ENCODE measurements at regions not wholly inside any gene's neighbourhood (a gene's known extent, or its start where the extent isn't known, plus 50 kb on each side); places are given as distances from the start of the nearest gene placed in this dataset.
"Not testable (repeated sequence)": the region's sequence is repeated elsewhere in the genome, so short reads cannot be mapped to it uniquely, and the experiment has no call there.

DNA sequence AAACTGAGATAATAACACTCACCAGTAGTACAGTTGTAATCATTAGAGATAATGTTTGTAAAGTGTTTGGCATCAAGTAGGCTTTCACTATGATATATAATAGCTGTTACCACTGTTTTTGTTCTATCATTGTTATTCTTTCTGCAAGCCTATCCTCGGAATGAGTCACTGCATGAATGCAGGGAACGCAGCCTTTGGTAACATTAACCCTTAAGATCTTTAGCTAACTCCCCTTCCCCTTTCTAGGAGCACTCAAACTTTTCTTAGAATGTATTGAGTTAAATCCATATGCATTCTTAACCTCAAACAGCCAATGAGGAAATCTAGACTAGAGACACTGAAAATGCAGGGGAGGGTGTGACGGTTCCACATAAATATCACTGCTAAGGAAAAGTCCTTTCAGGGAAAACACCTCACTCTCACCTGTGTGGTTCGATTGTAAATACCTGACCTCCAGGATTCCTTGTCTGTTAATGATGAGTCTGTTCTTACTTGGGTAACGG lies 467.3 kb downstream of the SETD4 start:
- no peak for DNase-seq

DNA sequence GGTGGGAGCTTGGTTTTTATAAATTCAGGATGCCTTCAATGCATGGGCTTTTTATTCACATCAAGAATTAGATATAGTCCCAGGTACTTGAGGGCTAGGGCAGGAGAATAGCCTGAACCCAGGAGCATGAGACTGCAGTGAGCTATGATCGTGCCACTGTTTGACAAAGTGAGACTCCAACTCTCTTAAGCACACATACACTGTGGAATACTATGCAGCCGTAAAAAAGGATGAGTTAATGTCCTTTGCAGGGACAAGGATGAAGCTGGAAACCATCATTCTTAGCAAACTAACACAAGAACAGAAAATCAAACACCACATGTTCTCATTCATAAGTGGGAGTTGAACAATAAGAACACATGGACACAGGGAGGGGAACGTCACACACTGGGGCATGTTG lies 470.0 kb downstream of the SETD4 start:
- not testable (repeated sequence) for DNase-seq

DNA sequence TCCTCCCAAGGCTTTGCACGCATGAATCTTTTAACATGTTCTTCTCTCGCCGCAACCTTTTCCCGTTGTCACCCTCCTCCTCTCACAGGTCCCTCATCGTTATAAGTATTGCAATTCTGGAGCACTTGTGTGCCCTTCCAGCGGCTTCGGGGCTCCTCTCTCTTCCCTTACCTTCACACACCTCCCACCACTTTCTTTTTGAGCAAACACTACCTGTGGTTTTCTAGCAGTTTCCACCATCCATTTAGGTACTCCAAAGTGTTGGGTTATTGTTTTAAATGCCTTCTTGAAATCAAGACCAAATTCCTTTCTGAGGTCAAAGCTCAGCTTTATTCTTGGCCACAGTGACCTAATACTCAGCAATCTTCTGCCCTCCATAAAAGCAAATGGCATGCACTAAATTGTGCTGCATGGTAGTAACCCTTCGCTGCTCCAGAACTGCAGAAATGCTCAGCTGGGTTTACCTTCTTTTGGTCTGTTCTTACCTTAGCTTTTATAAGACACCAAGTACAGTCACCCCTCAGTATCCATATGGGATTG lies 472.4 kb downstream of the SETD4 start:
- no peak for DNase-seq

GRCh38 chr21:35586305-35586704 lies 474.0 kb downstream of the SETD4 start:
- DNase-seq = no peak

DNA sequence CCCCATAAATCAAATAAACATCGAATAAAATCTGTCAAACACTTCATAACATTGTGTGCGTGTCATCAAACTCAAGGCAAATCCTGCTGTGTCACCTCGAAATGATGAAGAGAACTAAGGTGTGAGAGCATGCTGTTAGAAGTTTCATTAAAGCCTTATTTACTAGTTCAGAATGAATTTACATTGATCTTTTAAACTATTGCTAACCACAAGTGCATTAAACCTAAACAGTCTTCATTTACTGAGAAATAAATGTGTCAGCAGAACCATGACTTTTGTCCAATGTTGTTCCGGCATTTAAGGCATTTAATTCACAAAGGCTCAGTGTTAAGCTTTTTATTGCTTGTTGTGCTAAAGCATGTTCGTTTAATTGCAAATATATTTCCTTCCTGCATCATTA lies 474.4 kb downstream of the SETD4 start:
- no peak for DNase-seq

DNA sequence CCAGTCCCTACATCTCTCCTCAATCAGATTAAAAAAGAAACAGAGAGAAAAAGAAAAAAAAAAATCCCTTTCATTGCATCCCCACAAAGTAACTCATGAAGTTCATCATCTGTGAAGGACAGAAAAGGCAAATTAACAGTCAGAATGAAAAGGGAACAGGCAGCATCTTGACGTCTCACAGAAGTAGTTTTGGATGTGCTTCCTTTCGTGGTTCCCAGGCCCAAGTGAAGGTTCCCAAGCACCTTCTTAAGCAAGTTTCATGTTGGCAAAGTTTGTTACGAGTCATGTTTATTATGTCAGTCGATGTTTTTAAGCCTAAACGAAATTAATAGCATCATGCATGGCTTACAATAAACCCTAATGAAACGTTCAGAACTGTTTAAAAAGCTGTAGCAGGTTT lies 475.2 kb downstream of the SETD4 start:
- no peak for DNase-seq

DNA sequence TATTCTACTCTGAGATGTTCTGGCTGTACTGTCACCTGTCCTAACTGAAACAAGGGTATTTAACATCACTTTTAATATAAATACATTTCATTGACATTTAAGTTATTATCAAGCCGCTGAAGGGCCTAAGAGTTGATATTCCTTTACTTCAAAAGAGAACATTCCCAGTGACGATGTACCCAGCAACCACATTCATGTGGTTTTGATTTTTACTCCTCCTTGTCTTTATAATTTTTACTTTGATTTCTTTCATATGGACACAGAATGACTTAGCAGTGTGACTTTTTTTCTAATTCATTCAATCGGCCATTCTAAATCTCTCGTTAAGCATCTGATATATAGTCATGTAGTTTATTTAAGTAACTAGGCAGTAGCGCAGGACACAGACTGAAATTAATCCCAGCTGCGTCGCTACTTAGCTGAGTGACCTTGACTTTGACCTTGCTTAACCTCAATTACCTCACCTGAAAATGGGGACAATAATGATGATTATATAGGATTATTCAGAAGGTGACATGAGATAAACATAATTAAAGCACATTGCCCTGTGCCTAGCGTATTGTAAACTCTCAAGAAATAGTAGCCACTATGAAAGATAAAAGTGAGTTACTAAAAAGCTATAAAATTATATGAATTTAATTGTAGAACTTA lies 476.6 kb downstream of the SETD4 start:
- DNase-seq = no peak

GRCh38 chr21:35582731-35583130 lies 477.6 kb downstream of the SETD4 start:
- no peak for DNase-seq

DNA sequence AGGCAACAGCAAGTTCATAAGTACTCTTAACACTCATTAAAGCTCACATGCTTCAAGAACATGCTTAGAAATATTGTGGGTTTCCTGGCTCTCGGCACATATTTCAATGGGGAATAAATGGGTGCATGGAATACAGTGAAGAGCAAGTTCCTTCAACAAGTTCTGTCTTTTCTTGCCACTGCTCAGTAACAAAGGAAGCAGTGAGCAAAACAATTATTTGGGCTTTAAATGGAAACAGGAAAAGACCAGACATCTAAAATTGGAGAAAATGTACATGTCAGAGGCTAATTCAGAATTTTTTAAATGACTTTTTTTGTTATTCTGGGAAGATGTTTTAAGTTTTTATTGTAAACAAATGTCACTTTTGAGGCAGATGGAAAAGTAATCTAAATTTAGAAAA lies 478.7 kb downstream of the SETD4 start:
- no peak for DNase-seq

DNA sequence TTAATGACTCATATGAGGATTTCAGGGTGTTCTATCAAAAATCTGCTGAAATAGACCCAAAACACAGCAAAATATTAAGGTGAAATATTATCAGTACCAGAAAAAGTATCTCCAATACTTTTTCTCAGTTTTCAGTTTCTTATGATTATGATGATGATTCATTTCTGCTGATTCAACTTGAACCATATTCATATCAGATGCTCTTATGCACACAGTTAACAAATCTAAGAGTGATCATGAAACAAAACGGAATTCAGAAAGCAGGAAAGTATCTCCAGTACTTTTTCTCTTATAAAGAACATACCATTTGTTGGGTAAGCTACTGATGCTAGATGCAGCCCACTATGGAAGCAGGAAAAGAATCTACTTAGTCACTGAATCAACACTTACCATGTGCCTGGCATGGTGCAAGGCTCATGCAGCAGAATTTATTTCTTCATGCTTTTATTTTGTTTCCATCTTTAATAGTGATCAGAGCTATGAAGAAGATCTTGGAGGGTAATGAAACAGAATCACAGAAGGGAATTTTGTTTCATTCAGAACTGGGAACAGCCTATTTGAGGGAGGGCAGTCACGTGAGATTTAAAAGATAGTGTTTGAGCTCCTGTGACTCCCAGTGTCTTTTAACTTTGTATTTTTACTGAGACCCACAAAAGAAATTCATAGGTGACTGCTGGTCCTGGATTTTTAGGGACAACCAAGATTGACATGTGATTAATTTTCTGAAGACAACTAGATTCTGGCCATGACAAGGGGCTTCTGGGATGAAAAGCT lies 480.6 kb downstream of the SETD4 start:
- no peak for DNase-seq

DNA sequence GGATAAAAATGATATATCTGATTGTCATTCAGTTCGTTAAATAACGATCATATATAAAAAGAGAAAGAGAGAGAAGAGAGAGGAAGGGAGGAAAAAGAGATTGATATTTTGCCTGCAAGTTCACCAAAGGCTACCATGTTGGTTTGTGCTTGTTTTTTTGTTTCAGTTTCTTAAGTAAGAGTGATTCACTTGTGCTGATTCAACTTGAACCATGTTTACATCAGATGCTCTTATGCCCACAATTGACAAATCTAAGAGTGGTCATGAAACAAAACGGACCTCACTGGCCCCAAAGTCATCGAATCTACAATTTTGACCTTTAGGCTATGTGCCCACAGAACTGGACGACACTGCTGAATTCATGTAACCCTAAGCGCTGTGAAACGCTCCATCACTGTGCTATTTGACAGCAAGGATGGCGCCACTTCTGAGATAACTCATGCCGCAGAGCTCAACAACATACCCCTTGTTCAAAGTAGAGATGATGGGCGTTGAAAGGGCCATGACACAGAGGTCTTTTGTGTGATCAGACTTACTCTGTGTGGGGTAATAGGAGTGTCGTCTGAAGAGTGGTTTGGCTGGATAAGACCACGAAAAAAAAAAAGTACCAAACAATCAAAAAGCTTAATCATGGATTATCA lies 481.4 kb downstream of the SETD4 start:
- no peak for DNase-seq

GRCh38 chr21:35578347-35578782 lies 482.0 kb downstream of the SETD4 start:
- DNase-seq = no peak

GRCh38 chr21:35575280-35575915 lies 484.9 kb downstream of the SETD4 start:
- no peak for DNase-seq

- DNase-seq = no peak
Observed at GRCh38 chr21:35573472-35574374, 486.6 kb downstream of the SETD4 start.

- DNase-seq = no peak
Observed at GRCh38 chr21:35571910-35572309, 488.4 kb downstream of the SETD4 start.

GRCh38 chr21:35568643-35569042 lies 491.7 kb downstream of the SETD4 start:
- DNase-seq = no peak

DNA sequence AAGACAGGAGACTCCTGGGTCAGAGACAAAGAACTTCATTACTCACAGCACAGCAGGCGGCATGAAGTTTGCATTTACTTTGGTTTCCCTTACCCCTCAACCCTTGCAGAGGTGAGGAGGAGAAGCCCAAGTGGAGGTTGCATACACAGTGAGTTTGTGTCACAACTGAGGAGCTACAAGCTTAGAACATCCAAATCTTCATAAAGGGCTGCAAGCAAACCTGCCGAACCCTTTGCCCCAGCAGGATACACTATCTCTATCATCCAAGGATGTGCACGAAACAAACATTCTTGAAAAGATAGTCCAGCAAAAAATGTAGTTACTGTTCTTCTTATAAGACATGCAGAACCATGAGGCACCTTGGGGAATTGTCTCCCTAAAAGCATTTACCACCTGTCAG lies 493.5 kb downstream of the SETD4 start:
- no peak for DNase-seq

GRCh38 chr21:35565204-35565611 lies 495.1 kb downstream of the SETD4 start:
- DNase-seq = no peak

DNA sequence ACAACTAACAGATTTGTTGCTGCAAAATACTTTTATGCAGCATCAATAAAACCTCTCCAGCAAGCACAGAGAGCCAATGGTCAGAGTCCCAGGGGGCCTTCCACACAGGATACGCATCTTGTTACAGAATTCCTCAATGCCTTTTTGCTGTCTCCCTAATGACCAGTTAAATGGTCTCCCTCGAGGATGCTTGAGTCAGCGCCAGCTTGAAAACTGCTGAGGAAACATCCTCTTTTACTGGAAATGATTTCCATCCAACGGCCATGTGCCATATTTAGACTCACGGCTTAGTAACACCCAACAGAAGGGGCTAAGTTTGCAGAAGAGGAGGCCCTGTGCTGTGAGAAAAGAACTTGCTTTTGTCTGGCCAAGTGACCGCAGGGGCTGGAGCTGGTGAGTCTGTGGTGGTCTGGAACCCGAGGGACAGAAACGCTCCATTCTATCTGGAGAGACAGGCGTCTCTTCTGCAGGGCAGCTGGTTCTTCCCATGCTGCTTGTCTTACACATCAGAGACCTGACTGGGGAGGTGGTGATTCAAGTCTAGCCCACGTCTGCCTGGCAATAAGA lies 496.4 kb downstream of the SETD4 start:
- DNase-seq = no peak

- DNase-seq = no peak
Observed at GRCh38 chr21:35562876-35563275, 497.4 kb downstream of the SETD4 start.

- no peak for DNase-seq
Observed at GRCh38 chr21:35561116-35561515, 499.2 kb downstream of the SETD4 start.

- no peak for DNase-seq
Observed at GRCh38 chr21:35559829-35560225, 500.5 kb downstream of the SETD4 start.

Data from CD4-positive, alpha-beta T cell treated with Interleukin-6 for 4 hours (primary cell).